Loucy (cell line): ENCODE measurements at regions not wholly inside any gene's neighbourhood (a gene's known extent, or its start where the extent isn't known, plus 50 kb on each side); places are given as distances from the start of the nearest gene placed in this dataset.

Experiments
- H2AFZ ChIP-seq: fragments of 200-600 bp; sonication (generic); 2 replicates; pipeline ENCODE4 v1.6.0; 2016; ENCODE audit warnings: antibody characterized with exemption, mild to moderate bottlenecking, low read length, moderate library complexity
- H3F3A ChIP-seq: fragments of 200-600 bp; 2 replicates; pipeline ENCODE4 v1.6.0; 2016; ENCODE audit warnings: antibody characterized with exemption, low read depth, mild to moderate bottlenecking
- H3K27me3 ChIP-seq: fragments of 200-600 bp; sonication (generic); 2 replicates; pipeline ENCODE4 v1.6.1; 2014; ENCODE audit warnings: low read length, mild to moderate bottlenecking; ENCODE audit not compliant: insufficient read depth, poor library complexity, severe bottlenecking
- H3K36me3 ChIP-seq: fragments of 200-600 bp; sonication (generic); 2 replicates; pipeline ENCODE4 v1.6.1; 2016; ENCODE audit warnings: low read length; ENCODE audit not compliant: insufficient read depth
- H3K4me1 ChIP-seq: fragments of 200-600 bp; sonication (generic); 2 replicates; pipeline ENCODE4 v1.5.1; 2014; ENCODE audit warnings: low read length, mild to moderate bottlenecking; ENCODE audit not compliant: insufficient read depth, poor library complexity, severe bottlenecking
- H3K4me2 ChIP-seq: fragments of 200-600 bp; sonication (generic); 2 replicates; pipeline ENCODE4 v1.6.0; 2014; ENCODE audit warnings: antibody characterized with exemption, low read length, low read depth, mild to moderate bottlenecking; ENCODE audit not compliant: poor library complexity, severe bottlenecking
- H3K4me3 ChIP-seq: fragments of 200-600 bp; sonication (generic); 2 replicates; pipeline ENCODE4 v1.5.1; 2014; ENCODE audit warnings: low read length, mild to moderate bottlenecking, mixed read lengths; ENCODE audit not compliant: poor library complexity, severe bottlenecking
- H3K79me2 ChIP-seq: fragments of 200-600 bp; sonication (generic); 2 replicates; pipeline ENCODE4 v1.6.1; 2014; ENCODE audit warnings: low read length; ENCODE audit not compliant: insufficient read depth
- H3K9ac ChIP-seq: fragments of 200-600 bp; sonication (generic); 2 replicates; pipeline ENCODE4 v1.6.0; 2014; ENCODE audit warnings: mild to moderate bottlenecking, low read depth, low read length, moderate library complexity; ENCODE audit not compliant: poor library complexity, severe bottlenecking
- H3K9me2 ChIP-seq: fragments of 200-600 bp; sonication (generic); replicated peaks from 2 replicates; pipeline ENCODE4 v1.6.1; 2016; ENCODE audit warnings: low read depth, low read length, mixed read lengths
- H3K9me3 ChIP-seq: fragments of 200-600 bp; sonication (generic); 2 replicates; pipeline ENCODE4 v1.6.1; 2014; ENCODE audit warnings: mild to moderate bottlenecking, antibody characterized with exemption, low read length, low read depth; ENCODE audit not compliant: insufficient read depth
- H4K20me1 ChIP-seq: fragments of 200-600 bp; sonication (generic); 2 replicates; pipeline ENCODE4 v1.6.0; 2014; ENCODE audit warnings: antibody characterized with exemption, low read length, mild to moderate bottlenecking; ENCODE audit not compliant: insufficient read depth, poor library complexity, severe bottlenecking
- EZH2phosphoT487 ChIP-seq: fragments of 200-600 bp; IDR thresholded peaks from 2 replicates; pipeline ENCODE4 v1.6.1; 2018; ENCODE audit warnings: antibody characterized with exemption, mild to moderate bottlenecking, moderate library complexity, borderline replicate concordance
- TF ChIP-seq, protein P1 (sequence below): fragments of 200-600 bp; sonication (generic); conservative IDR thresholded peaks from 2 replicates; pipeline ENCODE4 v1.5.1; 2014; ENCODE audit warnings: mild to moderate bottlenecking, antibody characterized with exemption, low read length

DNA sequence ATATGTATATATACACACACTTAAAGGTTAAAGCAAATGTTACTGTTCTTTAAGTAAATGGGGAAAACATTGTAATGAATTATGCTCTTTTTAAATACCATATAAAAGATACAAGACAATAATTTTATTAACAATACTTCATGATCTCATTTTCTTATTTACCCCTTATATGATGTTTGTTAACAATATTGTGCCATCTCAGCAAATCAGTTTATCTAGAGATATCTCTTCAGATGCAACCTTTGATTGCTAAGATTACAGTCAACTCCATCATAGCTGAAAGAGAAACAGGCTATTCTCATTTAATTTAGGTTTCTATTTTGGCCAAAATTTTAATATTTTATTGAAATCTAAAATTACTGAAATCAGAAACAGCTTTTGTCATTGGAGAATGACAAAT is 197.9 kb downstream of the CALCRL start:
- H3K4me3 ChIP-seq = no peak overlapping the region
- no peaks in the 10 kb centered on the region for H3F3A ChIP-seq
- no peaks in the 10 kb centered on the region for H4K20me1 ChIP-seq
- H3K4me2 ChIP-seq = no peak overlapping the region
- no peak overlapping the region for H3K9ac ChIP-seq
- no peaks in the 10 kb centered on the region for H3K36me3 ChIP-seq
- TF ChIP-seq EZH2phosphoT487 = no peak
- TF ChIP-seq, protein P1, sequence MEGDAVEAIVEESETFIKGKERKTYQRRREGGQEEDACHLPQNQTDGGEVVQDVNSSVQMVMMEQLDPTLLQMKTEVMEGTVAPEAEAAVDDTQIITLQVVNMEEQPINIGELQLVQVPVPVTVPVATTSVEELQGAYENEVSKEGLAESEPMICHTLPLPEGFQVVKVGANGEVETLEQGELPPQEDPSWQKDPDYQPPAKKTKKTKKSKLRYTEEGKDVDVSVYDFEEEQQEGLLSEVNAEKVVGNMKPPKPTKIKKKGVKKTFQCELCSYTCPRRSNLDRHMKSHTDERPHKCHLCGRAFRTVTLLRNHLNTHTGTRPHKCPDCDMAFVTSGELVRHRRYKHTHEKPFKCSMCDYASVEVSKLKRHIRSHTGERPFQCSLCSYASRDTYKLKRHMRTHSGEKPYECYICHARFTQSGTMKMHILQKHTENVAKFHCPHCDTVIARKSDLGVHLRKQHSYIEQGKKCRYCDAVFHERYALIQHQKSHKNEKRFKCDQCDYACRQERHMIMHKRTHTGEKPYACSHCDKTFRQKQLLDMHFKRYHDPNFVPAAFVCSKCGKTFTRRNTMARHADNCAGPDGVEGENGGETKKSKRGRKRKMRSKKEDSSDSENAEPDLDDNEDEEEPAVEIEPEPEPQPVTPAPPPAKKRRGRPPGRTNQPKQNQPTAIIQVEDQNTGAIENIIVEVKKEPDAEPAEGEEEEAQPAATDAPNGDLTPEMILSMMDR = no peak
- no peaks in the 10 kb centered on the region for H3K79me2 ChIP-seq
- no peaks in the 10 kb centered on the region for H3K9me2 ChIP-seq
- H2AFZ ChIP-seq = no peak overlapping the region
- H3K4me1 ChIP-seq = no peaks in the 10 kb centered on the region
- H3K27me3 ChIP-seq = no peaks in the 10 kb centered on the region
- no peaks in the 10 kb centered on the region for H3K9me3 ChIP-seq

DNA sequence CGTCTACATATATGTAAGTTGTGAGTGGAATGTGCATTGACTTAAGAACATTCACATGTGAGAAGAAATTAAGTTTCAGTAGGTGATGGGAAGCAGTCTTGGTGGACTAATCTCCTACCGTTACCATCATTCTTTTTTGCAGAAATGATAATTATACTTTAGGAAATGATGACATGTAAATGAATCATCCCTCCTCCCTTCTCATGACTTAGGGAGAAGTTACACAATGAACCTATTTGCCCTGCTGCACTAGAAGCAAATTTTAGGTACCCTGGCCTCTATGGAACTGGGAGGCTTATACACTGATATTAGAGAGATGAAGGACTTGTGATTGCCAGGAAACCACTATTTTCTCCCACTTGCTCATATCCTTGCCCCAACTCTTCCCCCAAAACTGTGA is 214.2 kb downstream of the CALCRL start:
- no peaks in the 10 kb centered on the region for H4K20me1 ChIP-seq
- H3K4me3 ChIP-seq = no peak overlapping the region
- H3K9me2 ChIP-seq = no peaks in the 10 kb centered on the region
- H2AFZ ChIP-seq = no peak overlapping the region
- no peaks in the 10 kb centered on the region for H3F3A ChIP-seq
- no peaks in the 10 kb centered on the region for H3K9me3 ChIP-seq
- no peaks in the 10 kb centered on the region for H3K79me2 ChIP-seq
- no peak overlapping the region for H3K9ac ChIP-seq
- H3K4me1 ChIP-seq = no peaks in the 10 kb centered on the region
- TF ChIP-seq EZH2phosphoT487 = no peak
- TF ChIP-seq, protein P1 = no peak
- H3K4me2 ChIP-seq = no peak overlapping the region
- H3K27me3 ChIP-seq = no peaks in the 10 kb centered on the region
- no peaks in the 10 kb centered on the region for H3K36me3 ChIP-seq

DNA sequence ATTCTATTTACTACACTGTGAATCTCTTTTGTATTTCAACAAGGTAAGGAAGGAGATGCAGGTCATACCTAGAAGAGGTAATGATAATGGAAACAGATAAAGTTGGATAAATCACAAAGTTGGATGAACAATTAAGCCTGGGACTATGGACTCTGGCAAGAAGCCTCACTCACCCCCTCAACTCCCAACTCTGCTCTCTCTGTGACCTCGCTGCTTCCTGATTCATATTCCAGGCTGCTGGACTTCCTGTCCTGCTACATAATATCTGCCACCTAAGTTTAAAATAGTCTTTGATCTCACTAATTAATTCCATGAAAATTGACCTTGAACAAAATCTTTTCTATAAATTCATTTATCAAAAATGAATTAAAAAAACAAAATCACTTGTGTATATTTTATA is 215.3 kb downstream of the CALCRL start:
- TF ChIP-seq EZH2phosphoT487 = no peak
- TF ChIP-seq, protein P1 = no peak
- no peak overlapping the region for H2AFZ ChIP-seq
- H4K20me1 ChIP-seq = no peaks in the 10 kb centered on the region
- H3K79me2 ChIP-seq = no peaks in the 10 kb centered on the region
- H3K27me3 ChIP-seq = no peaks in the 10 kb centered on the region
- H3K9ac ChIP-seq = no peak overlapping the region
- no peaks in the 10 kb centered on the region for H3K9me3 ChIP-seq
- no peaks in the 10 kb centered on the region for H3K9me2 ChIP-seq
- no peaks in the 10 kb centered on the region for H3K4me1 ChIP-seq
- no peak overlapping the region for H3K4me2 ChIP-seq
- no peaks in the 10 kb centered on the region for H3F3A ChIP-seq
- H3K4me3 ChIP-seq = no peak overlapping the region
- H3K36me3 ChIP-seq = no peaks in the 10 kb centered on the region
